ENCODE measurements at regions not wholly inside any gene's neighbourhood (a gene's known extent, or its start where the extent isn't known, plus 50 kb on each side); places are given as distances from the start of the nearest gene placed in this dataset.

DNA sequence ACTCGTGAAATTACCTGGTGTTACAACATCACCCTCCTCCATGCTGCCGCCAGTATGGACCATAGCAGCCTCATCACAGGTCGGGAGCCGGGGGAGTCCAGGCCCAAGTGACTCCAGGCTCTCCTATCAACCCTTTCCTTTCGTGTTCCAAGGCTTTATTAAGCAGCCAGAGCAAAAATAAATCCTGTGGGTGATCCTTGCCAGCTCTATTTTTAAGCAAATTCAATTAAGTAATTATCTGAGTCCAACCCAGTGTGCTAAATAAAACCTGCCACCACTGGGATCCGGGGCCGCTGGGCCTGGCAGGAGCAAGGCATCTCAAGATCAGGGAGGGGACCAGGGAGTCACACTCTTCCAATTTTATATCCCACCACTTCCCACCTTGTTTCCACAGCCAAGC lies 80.7 kb upstream of the PRPS1 start:
- DNase-seq (ENCODE audit: low spot score) (no peak), ATAC-seq (no peak)
- no peak overlapping the region for H3K27ac Mint-ChIP-seq
- H3K4me1 Mint-ChIP-seq: peaks cover 7% of the 10 kb centered on the region
- Histone ChIP-seq H3F3A (replicated peaks; ENCODE audit: low read depth) (no peaks in the 10 kb centered on the region), H3K27ac (ENCODE audit: low read depth) (no peak overlapping the region), H3K36me3 (ENCODE audit: insufficient read depth) (no peaks in the 10 kb centered on the region), H3K4me3 (no peak overlapping the region), H3K4me2 (no peak overlapping the region), H3K4me1 (ENCODE audit: insufficient read depth) (no peaks in the 10 kb centered on the region), H4K20me1 (replicated peaks; ENCODE audit: insufficient read depth) (no peaks in the 10 kb centered on the region), H2AFZ (no peak overlapping the region), H3K79me2 (replicated peaks; ENCODE audit: insufficient read depth) (no peaks in the 10 kb centered on the region), H3K27me3 (ENCODE audit: insufficient read depth) (no peaks in the 10 kb centered on the region), H3K9me2 (ENCODE audit: insufficient read depth) (no peaks in the 10 kb centered on the region)
- no peak overlapping the region for H3K4me3 Mint-ChIP-seq
- TF ChIP-seq EZH2phosphoT487 (IDR thresholded peaks at IDR 0.05; ENCODE audit: unreplicated experiment): no peak
- no peak for TF ChIP-seq JUNB (IDR thresholded peaks at IDR 0.05; ENCODE audit: unreplicated experiment)
- TF ChIP-seq, protein P1, sequence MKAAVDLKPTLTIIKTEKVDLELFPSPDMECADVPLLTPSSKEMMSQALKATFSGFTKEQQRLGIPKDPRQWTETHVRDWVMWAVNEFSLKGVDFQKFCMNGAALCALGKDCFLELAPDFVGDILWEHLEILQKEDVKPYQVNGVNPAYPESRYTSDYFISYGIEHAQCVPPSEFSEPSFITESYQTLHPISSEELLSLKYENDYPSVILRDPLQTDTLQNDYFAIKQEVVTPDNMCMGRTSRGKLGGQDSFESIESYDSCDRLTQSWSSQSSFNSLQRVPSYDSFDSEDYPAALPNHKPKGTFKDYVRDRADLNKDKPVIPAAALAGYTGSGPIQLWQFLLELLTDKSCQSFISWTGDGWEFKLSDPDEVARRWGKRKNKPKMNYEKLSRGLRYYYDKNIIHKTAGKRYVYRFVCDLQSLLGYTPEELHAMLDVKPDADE (IDR thresholded peaks at IDR 0.05): no peak
- TF ChIP-seq, protein P2, sequence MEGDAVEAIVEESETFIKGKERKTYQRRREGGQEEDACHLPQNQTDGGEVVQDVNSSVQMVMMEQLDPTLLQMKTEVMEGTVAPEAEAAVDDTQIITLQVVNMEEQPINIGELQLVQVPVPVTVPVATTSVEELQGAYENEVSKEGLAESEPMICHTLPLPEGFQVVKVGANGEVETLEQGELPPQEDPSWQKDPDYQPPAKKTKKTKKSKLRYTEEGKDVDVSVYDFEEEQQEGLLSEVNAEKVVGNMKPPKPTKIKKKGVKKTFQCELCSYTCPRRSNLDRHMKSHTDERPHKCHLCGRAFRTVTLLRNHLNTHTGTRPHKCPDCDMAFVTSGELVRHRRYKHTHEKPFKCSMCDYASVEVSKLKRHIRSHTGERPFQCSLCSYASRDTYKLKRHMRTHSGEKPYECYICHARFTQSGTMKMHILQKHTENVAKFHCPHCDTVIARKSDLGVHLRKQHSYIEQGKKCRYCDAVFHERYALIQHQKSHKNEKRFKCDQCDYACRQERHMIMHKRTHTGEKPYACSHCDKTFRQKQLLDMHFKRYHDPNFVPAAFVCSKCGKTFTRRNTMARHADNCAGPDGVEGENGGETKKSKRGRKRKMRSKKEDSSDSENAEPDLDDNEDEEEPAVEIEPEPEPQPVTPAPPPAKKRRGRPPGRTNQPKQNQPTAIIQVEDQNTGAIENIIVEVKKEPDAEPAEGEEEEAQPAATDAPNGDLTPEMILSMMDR (conservative IDR thresholded peaks at IDR 0.05; ENCODE audit: low read depth in 2 of 2): no peak
- TF ChIP-seq, protein P3, sequence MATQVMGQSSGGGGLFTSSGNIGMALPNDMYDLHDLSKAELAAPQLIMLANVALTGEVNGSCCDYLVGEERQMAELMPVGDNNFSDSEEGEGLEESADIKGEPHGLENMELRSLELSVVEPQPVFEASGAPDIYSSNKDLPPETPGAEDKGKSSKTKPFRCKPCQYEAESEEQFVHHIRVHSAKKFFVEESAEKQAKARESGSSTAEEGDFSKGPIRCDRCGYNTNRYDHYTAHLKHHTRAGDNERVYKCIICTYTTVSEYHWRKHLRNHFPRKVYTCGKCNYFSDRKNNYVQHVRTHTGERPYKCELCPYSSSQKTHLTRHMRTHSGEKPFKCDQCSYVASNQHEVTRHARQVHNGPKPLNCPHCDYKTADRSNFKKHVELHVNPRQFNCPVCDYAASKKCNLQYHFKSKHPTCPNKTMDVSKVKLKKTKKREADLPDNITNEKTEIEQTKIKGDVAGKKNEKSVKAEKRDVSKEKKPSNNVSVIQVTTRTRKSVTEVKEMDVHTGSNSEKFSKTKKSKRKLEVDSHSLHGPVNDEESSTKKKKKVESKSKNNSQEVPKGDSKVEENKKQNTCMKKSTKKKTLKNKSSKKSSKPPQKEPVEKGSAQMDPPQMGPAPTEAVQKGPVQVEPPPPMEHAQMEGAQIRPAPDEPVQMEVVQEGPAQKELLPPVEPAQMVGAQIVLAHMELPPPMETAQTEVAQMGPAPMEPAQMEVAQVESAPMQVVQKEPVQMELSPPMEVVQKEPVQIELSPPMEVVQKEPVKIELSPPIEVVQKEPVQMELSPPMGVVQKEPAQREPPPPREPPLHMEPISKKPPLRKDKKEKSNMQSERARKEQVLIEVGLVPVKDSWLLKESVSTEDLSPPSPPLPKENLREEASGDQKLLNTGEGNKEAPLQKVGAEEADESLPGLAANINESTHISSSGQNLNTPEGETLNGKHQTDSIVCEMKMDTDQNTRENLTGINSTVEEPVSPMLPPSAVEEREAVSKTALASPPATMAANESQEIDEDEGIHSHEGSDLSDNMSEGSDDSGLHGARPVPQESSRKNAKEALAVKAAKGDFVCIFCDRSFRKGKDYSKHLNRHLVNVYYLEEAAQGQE (IDR thresholded peaks at IDR 0.05; ENCODE audit: unreplicated experiment): no peak
- no peak for TF ChIP-seq STAT1 (IDR thresholded peaks at IDR 0.05; ENCODE audit: unreplicated experiment)
- TF ChIP-seq ZNF331 (CRISPR knock-in tag; IDR thresholded peaks at IDR 0.05; ENCODE audit: low read depth): no peak
- TF ChIP-seq EZH2 (IDR thresholded peaks at IDR 0.05; ENCODE audit: low read depth, unreplicated experiment): no peak
- no peak for TF ChIP-seq CREB1 (CRISPR knock-in tag; IDR thresholded peaks at IDR 0.05; ENCODE audit: low read depth)
- no peak for TF ChIP-seq POLR2AphosphoS5 (IDR thresholded peaks at IDR 0.05; ENCODE audit: low read depth)
- TF ChIP-seq NANOG (IDR thresholded peaks at IDR 0.05; ENCODE audit: borderline replicate concordance): no peak
- TF ChIP-seq, protein P4, sequence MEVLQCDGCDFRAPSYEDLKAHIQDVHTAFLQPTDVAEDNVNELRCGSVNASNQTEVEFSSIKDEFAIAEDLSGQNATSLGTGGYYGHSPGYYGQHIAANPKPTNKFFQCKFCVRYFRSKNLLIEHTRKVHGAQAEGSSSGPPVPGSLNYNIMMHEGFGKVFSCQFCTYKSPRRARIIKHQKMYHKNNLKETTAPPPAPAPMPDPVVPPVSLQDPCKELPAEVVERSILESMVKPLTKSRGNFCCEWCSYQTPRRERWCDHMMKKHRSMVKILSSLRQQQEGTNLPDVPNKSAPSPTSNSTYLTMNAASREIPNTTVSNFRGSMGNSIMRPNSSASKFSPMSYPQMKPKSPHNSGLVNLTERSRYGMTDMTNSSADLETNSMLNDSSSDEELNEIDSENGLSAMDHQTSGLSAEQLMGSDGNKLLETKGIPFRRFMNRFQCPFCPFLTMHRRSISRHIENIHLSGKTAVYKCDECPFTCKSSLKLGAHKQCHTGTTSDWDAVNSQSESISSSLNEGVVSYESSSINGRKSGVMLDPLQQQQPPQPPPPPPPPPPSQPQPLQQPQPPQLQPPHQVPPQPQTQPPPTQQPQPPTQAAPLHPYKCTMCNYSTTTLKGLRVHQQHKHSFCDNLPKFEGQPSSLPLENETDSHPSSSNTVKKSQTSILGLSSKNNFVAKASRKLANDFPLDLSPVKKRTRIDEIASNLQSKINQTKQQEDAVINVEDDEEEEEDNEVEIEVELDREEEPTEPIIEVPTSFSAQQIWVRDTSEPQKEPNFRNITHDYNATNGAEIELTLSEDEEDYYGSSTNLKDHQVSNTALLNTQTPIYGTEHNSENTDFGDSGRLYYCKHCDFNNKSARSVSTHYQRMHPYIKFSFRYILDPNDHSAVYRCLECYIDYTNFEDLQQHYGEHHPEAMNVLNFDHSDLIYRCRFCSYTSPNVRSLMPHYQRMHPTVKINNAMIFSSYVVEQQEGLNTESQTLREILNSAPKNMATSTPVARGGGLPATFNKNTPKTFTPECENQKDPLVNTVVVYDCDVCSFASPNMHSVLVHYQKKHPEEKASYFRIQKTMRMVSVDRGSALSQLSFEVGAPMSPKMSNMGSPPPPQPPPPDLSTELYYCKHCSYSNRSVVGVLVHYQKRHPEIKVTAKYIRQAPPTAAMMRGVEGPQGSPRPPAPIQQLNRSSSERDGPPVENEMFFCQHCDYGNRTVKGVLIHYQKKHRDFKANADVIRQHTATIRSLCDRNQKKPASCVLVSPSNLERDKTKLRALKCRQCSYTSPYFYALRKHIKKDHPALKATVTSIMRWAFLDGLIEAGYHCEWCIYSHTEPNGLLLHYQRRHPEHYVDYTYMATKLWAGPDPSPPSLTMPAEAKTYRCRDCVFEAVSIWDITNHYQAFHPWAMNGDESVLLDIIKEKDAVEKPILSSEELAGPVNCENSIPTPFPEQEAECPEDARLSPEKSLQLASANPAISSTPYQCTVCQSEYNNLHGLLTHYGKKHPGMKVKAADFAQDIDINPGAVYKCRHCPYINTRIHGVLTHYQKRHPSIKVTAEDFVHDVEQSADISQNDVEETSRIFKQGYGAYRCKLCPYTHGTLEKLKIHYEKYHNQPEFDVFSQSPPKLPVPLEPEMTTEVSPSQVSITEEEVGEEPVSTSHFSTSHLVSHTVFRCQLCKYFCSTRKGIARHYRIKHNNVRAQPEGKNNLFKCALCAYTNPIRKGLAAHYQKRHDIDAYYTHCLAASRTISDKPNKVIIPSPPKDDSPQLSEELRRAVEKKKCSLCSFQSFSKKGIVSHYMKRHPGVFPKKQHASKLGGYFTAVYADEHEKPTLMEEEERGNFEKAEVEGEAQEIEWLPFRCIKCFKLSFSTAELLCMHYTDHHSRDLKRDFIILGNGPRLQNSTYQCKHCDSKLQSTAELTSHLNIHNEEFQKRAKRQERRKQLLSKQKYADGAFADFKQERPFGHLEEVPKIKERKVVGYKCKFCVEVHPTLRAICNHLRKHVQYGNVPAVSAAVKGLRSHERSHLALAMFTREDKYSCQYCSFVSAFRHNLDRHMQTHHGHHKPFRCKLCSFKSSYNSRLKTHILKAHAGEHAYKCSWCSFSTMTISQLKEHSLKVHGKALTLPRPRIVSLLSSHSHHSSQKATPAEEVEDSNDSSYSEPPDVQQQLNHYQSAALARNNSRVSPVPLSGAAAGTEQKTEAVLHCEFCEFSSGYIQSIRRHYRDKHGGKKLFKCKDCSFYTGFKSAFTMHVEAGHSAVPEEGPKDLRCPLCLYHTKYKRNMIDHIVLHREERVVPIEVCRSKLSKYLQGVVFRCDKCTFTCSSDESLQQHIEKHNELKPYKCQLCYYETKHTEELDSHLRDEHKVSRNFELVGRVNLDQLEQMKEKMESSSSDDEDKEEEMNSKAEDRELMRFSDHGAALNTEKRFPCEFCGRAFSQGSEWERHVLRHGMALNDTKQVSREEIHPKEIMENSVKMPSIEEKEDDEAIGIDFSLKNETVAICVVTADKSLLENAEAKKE (CRISPR knock-in tag; IDR thresholded peaks at IDR 0.05): no peak
- peaks cover 6% of the 10 kb centered on the region for H3K27me3 Mint-ChIP-seq (ENCODE audit: insufficient read depth, low read depth, poor library complexity)
- no peaks in the 10 kb centered on the region for H3K36me3 Mint-ChIP-seq (ENCODE audit: low read depth)
- no peaks in the 10 kb centered on the region for H3K9me3 Mint-ChIP-seq
